CD14-positive monocyte (primary cell): ENCODE measurements at regions not wholly inside any gene's neighbourhood (a gene's known extent, or its start where the extent isn't known, plus 50 kb on each side); places are given as distances from the start of the nearest gene placed in this dataset.

Experiments used
- DNase-seq, 3 donors: peaks; one replicate each; pipeline ENCODE4 v3.0.0-alpha.2; 2011 to 2022
- H2AFZ ChIP-seq: 2 replicates; pipeline ENCODE4 v1.6.0; 2012; ENCODE audit warnings: mild to moderate bottlenecking, low read depth, low read length, inconsistent platforms; ENCODE audit not compliant: insufficient read depth, poor library complexity, severe bottlenecking
- H3K27ac ChIP-seq, 2 donors: 1 replicate in 1 of 2; 2 replicates in 1 of 2; pipeline ENCODE4 v1.5.1; 2012 to 2013; ENCODE audit warnings: low read length in 2 of 2, control low read depth in 1 of 2, inconsistent platforms in 1 of 2, low read depth in 1 of 2, mild to moderate bottlenecking in 1 of 2
- H3K27me3 ChIP-seq, 2 donors: one replicate each; pipeline versions ENCODE4 v1.6.0 to v1.6.1; 2011 to 2013; ENCODE audit warnings: low read length in 2 of 2; ENCODE audit not compliant: control insufficient read depth in 2 of 2, insufficient read depth in 2 of 2
- H3K36me3 ChIP-seq, 2 donors: replicated peaks in 1 of 2; 1 replicate in 1 of 2; 2 replicates in 1 of 2; pipeline versions ENCODE4 v1.5.1 to v1.6.1; 2012 to 2013; ENCODE audit warnings: low read length in 2 of 2, control low read depth in 1 of 2, inconsistent platforms in 1 of 2, mild to moderate bottlenecking in 1 of 2; ENCODE audit not compliant: insufficient read depth in 2 of 2, control insufficient read depth in 1 of 2
- H3K4me1 ChIP-seq, 2 donors: 1 replicate in 1 of 2; 2 replicates in 1 of 2; pipeline versions ENCODE4 v1.5.1 to v1.6.1; 2012 to 2013; ENCODE audit warnings: low read length in 2 of 2, control low read depth in 1 of 2, inconsistent platforms in 1 of 2, mild to moderate bottlenecking in 1 of 2, moderate library complexity in 1 of 2; ENCODE audit not compliant: insufficient read depth in 2 of 2, control insufficient read depth in 1 of 2
- H3K4me2 ChIP-seq: replicated peaks from 2 replicates; pipeline ENCODE3; 2012; ENCODE audit warnings: low read length, moderate library complexity, mild to moderate bottlenecking; ENCODE audit not compliant: poor library complexity, severe bottlenecking; ENCODE audit errors: extremely low read depth
- H3K4me3 ChIP-seq, 3 experiments: fragments of 200-600 bp in 1 of 3; sonication (generic) in 1 of 3; replicated peaks in 1 of 3; 1 replicate in 2 of 3; 2 replicates in 1 of 3; pipeline ENCODE4 v1.5.1; 2011 to 2013; ENCODE audit warnings: low read length in 3 of 3, mild to moderate bottlenecking in 3 of 3, control low read depth in 2 of 3, low read depth in 2 of 3, inconsistent platforms in 1 of 3, moderate library complexity in 1 of 3
- H3K79me2 ChIP-seq: 2 replicates; pipeline ENCODE4 v1.6.0; 2012; ENCODE audit warnings: mild to moderate bottlenecking, control low read depth, inconsistent platforms, low read length, moderate library complexity; ENCODE audit not compliant: insufficient read depth
- H3K9ac ChIP-seq: 2 replicates; pipeline ENCODE4 v1.6.0; 2017; ENCODE audit warnings: low read length, mild to moderate bottlenecking; ENCODE audit not compliant: insufficient read depth, poor library complexity, severe bottlenecking
- H3K9me3 ChIP-seq, 2 donors: replicated peaks in 1 of 2; 1 replicate in 1 of 2; 2 replicates in 1 of 2; pipeline versions ENCODE4 v1.5.1 to v1.6.1; 2012 to 2013; ENCODE audit warnings: low read length in 2 of 2, control low read depth in 1 of 2; ENCODE audit not compliant: control insufficient read depth in 1 of 2, insufficient read depth in 1 of 2
- H4K20me1 ChIP-seq: 2 replicates; pipeline ENCODE4 v1.6.0; 2012; ENCODE audit warnings: mild to moderate bottlenecking, low read length, control low read depth, moderate library complexity; ENCODE audit not compliant: insufficient read depth
- H3K27ac Mint-ChIP-seq, 7 donors: one replicate each; pipeline ENCODE4 v1.8.0; 2020; ENCODE audit warnings: mild to moderate bottlenecking in 7 of 7, mixed read lengths in 7 of 7, moderate library complexity in 6 of 7, inconsistent platforms in 2 of 7
- H3K27me3 Mint-ChIP-seq, 3 donors: one replicate each; pipeline ENCODE4 v1.8.0; 2021 to 2022; ENCODE audit warnings: low read depth in 3 of 3, mild to moderate bottlenecking in 3 of 3, mixed read lengths in 3 of 3, moderate library complexity in 3 of 3, inconsistent platforms in 1 of 3
- H3K36me3 Mint-ChIP-seq, 2 donors: one replicate each; pipeline ENCODE4 v1.8.0; 2020; ENCODE audit warnings: mixed read lengths in 2 of 2, inconsistent platforms in 1 of 2, mild to moderate bottlenecking in 1 of 2
- H3K4me1 Mint-ChIP-seq: one replicate; pipeline ENCODE4 v1.8.0; 2020; ENCODE audit warnings: mild to moderate bottlenecking, mixed read lengths
- H3K4me3 Mint-ChIP-seq, 2 donors: one replicate each; pipeline ENCODE4 v1.8.0; 2020; ENCODE audit warnings: mild to moderate bottlenecking in 2 of 2, mixed read lengths in 2 of 2, moderate library complexity in 1 of 2
- H3K9me3 Mint-ChIP-seq, 7 donors: one replicate each; pipeline ENCODE4 v1.8.0; 2020 to 2022; ENCODE audit warnings: mixed read lengths in 7 of 7, mild to moderate bottlenecking in 6 of 7, moderate library complexity in 6 of 7, inconsistent platforms in 2 of 7
- WGBS: methylation state at CpG from one replicate; pipeline ENCODE4 v1.1.5; 2013; ENCODE audit warnings: missing lambda C conversion rate; ENCODE audit not compliant: insufficient coverage; 5-methylcytosine and 5-hydroxymethylcytosine counted together
- intact Hi-C, 2 donors: fragments of 100-400 bp; cut with micrococcal nuclease; formaldehyde crosslinking; loops; one replicate each; pipeline versions ENCODE4 v1.15.0 to v1.15.1; 2023
- TF ChIP-seq, protein P1 (sequence below): fragments of 200-600 bp; IDR thresholded peaks from one replicate; pipeline ENCODE4 v1.8.0; 2022; ENCODE audit warnings: antibody characterized with exemption, mild to moderate bottlenecking

DNA sequence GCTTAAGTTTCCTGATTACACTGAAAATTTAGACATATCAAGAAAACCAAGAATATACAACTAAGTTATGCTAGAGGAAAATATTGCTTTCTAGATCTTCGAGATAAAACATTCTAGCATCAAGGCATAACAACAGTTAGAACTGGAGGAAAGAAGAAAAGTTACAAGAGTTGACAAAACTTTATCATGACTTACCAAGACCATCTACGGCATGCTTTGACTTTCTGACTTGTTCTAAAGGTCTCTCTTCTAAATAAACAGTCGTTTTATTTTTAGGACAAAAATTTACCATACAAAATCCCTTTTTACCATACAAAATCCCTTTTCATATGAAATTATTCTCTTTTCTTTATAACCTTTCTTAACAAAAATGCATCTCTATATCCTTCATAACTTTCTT lies 1110.1 kb upstream of the CDH10 start:
- Histone ChIP-seq H4K20me1 (no peaks in the 10 kb centered on the region), H3K4me1 (no peaks in the 10 kb centered on the region), H3K27me3 (no peaks in the 10 kb centered on the region), H3K9me3 (peaks cover 2 to 16% of the 10 kb centered on the region in 2 donors), H3K79me2 (no peaks in the 10 kb centered on the region), H3K36me3 (no peaks in the 10 kb centered on the region), H3K9ac (no peak overlapping the region), H3K27ac (no peak overlapping the region), H3K4me2 (no peak overlapping the region), H3K4me3 (no peak overlapping the region), H2AFZ (no peak overlapping the region)
- Mint-ChIP-seq H3K27me3 (no peaks in the 10 kb centered on the region), H3K36me3 (no peaks in the 10 kb centered on the region), H3K27ac (no peak overlapping the region), H3K4me3 (no peak overlapping the region), H3K9me3 (peaks cover 4 to 19% (median 11%) of the 10 kb centered on the region in 7 donors), H3K4me1 (no peaks in the 10 kb centered on the region)
- intact Hi-C loops: no loop called here
- WGBS: 33% methylated on average over 1 of the region's 3 CpGs
- TF ChIP-seq, protein P1, sequence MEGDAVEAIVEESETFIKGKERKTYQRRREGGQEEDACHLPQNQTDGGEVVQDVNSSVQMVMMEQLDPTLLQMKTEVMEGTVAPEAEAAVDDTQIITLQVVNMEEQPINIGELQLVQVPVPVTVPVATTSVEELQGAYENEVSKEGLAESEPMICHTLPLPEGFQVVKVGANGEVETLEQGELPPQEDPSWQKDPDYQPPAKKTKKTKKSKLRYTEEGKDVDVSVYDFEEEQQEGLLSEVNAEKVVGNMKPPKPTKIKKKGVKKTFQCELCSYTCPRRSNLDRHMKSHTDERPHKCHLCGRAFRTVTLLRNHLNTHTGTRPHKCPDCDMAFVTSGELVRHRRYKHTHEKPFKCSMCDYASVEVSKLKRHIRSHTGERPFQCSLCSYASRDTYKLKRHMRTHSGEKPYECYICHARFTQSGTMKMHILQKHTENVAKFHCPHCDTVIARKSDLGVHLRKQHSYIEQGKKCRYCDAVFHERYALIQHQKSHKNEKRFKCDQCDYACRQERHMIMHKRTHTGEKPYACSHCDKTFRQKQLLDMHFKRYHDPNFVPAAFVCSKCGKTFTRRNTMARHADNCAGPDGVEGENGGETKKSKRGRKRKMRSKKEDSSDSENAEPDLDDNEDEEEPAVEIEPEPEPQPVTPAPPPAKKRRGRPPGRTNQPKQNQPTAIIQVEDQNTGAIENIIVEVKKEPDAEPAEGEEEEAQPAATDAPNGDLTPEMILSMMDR: no peak
- no peak for DNase-seq

DNA sequence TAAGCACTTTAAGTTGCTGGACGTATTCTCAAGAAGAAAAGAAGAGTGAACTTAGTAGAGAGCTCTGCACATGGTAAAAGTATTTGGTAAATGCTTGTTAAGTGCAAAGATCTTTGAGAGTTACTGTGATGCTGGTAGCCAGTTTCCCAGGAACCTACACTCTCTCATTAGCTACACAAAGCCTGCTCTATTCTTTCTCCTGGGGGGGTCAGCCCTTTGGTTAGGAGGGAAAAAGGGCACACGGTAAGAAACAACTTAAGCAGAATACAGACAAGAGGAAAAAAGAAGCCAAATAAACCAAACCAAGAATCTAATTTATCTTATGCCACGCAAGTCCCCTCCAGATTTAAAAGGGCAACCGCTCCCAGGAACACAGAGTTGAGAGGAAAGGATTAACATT lies 1100.1 kb upstream of the CDH10 start:
- H3K36me3 ChIP-seq: no peaks in the 10 kb centered on the region
- H3K27ac ChIP-seq: no peak overlapping the region
- intact Hi-C loops: no loop called here
- Mint-ChIP-seq H3K4me3 (no peak overlapping the region), H3K4me1 (no peaks in the 10 kb centered on the region), H3K27me3 (no peaks in the 10 kb centered on the region), H3K9me3 (peaks cover 0 to 4% (median 0%) of the 10 kb centered on the region in 7 donors), H3K27ac (no peak overlapping the region), H3K36me3 (no peaks in the 10 kb centered on the region)
- TF ChIP-seq, protein P1: no peak
- no peak overlapping the region for H2AFZ ChIP-seq
- DNase-seq: no peak
- no peaks in the 10 kb centered on the region for H3K79me2 ChIP-seq
- no peaks in the 10 kb centered on the region for H4K20me1 ChIP-seq
- no CpG with 5 or more reads among the region's 4 CpGs for WGBS
- no peaks in the 10 kb centered on the region for H3K27me3 ChIP-seq
- no peaks in the 10 kb centered on the region for H3K4me1 ChIP-seq
- no peak overlapping the region for H3K9ac ChIP-seq
- peaks cover 0 to 4% of the 10 kb centered on the region in 2 donors for H3K9me3 ChIP-seq
- H3K4me2 ChIP-seq: no peak overlapping the region
- no peak overlapping the region for H3K4me3 ChIP-seq
